ENCODE measurements at regions not wholly inside any gene's neighbourhood (a gene's known extent, or its start where the extent isn't known, plus 50 kb on each side); places are given as distances from the start of the nearest gene placed in this dataset.

GRCh38 chr4:41865306-41865980 is 69.8 kb upstream of the TMEM33 start:
- no peak for DNase-seq (ENCODE audit: low read depth)

DNA sequence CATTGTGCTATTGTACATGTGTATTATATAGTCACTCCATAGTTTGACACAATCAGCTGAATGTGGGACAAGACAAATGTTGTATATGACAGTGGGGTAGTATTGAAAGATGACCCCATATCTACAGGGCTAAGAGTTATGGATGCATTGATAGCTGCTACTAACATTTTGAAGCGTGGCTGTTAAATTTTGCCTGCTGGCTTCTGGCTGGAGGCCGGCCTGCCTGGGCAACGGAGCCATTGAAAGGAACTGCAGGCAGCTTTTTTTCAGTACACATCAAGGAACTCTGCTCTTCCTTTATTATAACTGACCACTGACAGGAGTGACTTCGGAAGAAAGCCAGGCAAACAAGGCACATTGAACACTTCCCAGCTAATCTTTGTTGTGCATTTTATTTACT is 76.1 kb upstream of the TMEM33 start:
- DNase-seq (ENCODE audit: low read depth): no peak

DNA sequence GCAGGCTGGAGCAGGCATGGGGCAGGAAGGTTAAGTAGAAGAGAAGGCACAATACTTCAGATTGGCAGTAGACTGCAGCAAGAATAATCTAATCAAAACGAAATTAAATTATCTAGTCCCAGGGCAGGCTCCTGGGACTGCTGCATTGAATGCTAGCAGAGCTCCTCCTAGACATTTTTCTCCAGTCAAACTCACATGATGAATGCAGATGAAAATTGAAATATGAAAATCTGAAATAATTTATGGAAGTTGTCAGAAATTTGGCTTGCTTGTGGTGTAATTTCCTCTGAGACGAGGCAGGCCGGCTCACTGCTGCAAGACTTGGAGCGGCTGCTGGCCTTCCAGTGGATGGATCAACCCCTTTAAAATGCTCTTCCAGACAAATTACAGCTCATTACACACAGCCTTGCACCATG is 78.0 kb upstream of the TMEM33 start:
- DNase-seq (ENCODE audit: low read depth): no peak

- DNase-seq (ENCODE audit: low read depth): no peak
Measured at GRCh38 chr4:41856797-41857196, 78.4 kb upstream of the TMEM33 start.

DNA sequence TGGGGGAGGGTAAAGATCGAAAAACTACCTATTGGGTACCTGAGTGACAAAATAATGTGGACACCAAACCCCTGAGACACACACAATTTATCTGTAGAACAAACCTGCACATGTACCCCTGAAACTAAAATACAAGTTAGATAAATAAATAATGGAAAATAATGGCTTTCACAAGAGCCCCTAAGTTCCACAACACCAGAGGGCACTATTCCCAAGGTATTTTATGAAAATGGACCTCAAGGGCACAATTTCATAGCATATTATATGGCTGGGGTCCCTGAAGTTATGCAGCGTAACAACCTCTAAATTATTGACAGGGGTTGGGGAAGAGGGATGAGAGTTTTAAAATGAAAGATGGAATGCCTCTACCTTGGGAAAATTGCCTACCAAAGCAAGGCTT is 81.3 kb upstream of the TMEM33 start:
- DNase-seq (ENCODE audit: low read depth): no peak

DNA sequence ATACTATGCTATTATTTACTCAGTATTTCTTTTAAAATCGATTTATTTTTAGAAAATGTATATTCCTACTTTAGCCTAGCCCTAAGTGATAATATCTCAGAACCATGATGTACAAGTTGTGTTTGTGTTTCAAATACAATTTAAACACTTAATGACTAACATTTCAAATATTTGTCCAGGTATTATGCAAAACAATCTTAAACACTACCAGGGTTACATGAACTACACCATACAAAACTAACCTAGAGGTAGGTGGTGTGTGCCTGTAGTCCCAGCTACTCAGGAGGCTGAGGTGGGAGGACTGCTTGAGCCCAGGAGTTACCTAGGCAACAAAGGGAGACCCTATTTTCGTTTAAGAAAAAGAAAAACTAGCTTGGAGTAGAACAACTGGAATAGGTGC is 83.0 kb upstream of the TMEM33 start:
- no peak for DNase-seq (ENCODE audit: low read depth)

GRCh38 chr4:41851621-41852020 is 83.6 kb upstream of the TMEM33 start:
- DNase-seq (ENCODE audit: low read depth): no peak

DNA sequence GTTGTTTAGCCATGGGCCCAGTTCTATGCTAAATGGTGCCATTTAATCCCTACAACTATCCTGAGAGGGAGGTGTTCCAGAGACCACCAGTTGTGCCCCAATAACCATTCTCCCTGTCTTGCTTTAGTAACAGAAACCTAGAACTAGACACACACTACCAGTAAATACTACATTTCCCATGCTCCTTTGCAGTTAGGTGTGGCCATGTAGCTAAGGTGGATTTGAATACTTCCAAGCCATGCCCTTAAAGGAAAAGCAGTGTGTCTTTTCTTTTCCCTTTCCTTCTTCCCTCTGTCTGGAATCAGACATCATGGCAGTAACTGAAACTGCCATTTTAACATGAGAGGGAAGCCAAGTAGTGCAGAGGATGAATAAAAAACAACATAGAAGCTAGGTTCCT is 90.9 kb upstream of the TMEM33 start:
- peak; percentile 13 for DNase-seq (ENCODE audit: low read depth)

- DNase-seq (ENCODE audit: low read depth): peak; percentile 34
Measured at GRCh38 chr4:41839916-41840854, 91.7 kb upstream of the PHOX2B start.

- no peak for DNase-seq (ENCODE audit: low read depth)
Measured at GRCh38 chr4:41838590-41838989, 90.1 kb upstream of the PHOX2B start.

DNA sequence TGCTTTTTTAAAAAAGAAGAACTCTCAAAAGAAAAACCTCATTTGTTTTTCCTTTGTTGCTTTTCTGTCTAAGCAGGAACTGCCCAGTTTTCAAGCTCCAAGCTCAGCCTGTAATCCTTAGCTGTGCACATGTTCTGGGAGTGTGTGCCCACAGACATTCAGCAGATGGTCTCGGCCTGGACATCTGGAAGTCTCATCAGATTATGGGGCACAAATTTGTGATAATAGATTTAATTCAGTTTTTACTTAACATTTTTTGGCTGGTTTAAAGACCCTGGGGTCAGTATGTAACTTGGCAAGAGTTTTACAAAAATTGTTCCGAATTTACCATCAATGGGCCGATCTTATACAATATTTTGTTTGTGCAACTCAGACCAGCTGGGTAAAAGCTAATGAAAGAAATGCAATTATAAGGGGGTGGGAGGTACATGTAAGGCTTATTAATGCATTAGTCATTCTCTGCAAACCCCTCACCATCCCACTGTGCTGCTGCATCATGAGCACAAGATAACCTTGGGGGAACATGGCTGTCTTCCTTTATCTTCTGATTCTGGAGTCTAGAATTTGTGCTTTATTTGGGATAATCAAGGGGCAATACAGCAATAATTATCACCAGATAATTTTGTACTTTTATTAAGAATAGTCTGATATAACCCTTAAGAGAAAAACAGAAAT is 86.9 kb upstream of the PHOX2B start:
- DNase-seq (ENCODE audit: low read depth): no peak

DNA sequence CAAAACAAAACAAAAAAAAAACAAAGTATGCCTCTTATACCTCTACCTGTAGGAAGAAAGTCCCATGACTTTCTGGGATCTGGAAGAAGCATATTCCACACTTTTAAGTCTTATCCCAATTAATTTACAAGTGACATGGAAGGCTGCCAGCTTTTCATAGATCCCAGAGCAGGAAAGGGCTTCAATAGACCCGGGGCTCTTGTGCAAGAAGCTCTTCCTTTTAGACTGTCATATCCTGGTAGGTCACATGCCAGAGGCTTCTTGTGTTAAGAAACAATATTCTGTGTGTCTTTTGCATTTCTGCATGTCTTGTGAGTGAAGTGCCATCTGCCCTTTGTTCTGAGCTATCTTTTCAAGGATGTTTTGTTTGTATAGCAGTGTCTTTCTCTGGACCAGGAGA is 84.4 kb upstream of the PHOX2B start:
- no peak for DNase-seq (ENCODE audit: low read depth)

DNA sequence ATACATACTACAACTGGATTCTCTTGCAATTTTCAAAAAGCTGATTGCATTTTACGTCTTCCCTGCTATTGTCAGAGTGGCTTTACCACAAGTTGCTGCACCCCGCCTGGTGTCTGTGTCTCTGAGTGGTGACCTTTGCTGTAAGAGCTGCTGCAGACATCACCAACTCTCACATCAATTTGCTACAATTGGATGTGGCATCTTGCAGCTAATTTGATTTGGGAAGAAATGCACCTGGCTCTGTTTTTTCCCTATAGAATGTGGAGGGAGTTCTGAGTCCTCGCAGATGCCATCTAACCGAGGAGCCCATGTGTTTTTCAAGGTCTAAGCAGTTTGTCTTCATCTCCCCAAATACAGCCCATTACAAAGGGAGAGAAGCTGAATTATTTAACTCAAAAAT is 73.8 kb upstream of the PHOX2B start:
- DNase-seq (ENCODE audit: low read depth): no peak

- DNase-seq (ENCODE audit: low read depth): no peak
Measured at GRCh38 chr4:41820473-41820872, 71.9 kb upstream of the PHOX2B start.

GRCh38 chr4:41819621-41820020 is 71.1 kb upstream of the PHOX2B start:
- no peak for DNase-seq (ENCODE audit: low read depth)

DNA sequence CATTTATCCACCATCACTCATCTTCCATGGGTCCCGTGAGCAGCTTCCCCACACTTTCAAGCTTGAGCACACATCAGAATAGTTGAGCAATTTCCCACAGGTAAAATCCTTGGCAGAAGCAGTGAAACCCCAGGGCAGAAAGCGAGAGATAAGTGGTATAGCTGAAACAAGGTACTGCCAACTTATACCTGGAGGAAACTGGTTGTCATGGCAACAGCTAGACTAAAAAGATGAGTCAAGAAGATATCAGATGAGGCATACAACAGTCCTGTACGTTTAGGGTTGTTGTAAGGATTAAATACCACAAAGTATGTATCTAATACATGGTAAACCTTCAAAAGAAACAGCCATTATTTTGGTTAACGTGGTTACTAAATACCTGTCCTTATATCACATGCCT is 66.9 kb upstream of the PHOX2B start:
- DNase-seq (ENCODE audit: low read depth): no peak

DNA sequence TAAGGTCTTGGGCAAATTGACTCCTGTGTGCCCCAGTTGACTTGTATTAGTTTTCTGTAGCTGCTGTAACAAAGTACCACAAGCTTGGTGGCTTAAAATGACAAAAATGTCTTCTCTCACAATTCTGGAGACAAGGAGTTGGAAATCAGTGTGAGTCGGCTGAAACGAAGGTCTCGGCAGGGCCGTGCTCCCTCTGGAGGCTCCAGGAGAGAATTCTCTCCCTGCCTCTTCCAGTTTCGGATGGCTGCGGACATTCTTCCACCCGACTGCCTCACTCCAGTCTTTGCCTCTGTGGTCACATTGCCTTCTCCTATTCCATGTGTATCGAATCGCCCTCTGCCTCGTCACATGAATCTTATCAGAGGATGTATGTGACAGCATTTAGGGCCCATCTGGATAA is 66.0 kb upstream of the PHOX2B start:
- peak; percentile 7 for DNase-seq (ENCODE audit: low read depth)

- DNase-seq (ENCODE audit: low read depth): no peak
Measured at GRCh38 chr4:41806807-41807206, 58.3 kb upstream of the PHOX2B start.

DNA sequence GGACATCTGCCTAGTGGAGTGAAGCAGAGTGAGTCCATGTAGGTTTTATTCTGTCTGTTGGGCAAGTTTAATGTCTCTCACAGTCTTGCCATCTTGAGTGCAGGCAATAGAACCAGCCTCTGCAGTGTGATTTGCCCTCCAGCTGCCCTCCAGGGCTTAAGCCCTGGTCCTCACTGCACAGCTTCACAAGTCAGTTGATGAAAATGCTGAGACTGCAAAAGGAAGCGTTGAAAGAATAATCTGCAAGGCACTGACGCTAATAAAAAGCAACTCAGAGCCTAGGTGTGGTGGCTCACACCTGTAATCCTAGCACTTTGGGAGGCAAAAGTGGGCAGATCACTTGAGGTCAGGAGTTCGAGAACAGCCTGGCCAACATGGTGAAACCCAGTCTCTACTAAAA is 54.1 kb upstream of the PHOX2B start:
- no peak for DNase-seq (ENCODE audit: low read depth)

DNA sequence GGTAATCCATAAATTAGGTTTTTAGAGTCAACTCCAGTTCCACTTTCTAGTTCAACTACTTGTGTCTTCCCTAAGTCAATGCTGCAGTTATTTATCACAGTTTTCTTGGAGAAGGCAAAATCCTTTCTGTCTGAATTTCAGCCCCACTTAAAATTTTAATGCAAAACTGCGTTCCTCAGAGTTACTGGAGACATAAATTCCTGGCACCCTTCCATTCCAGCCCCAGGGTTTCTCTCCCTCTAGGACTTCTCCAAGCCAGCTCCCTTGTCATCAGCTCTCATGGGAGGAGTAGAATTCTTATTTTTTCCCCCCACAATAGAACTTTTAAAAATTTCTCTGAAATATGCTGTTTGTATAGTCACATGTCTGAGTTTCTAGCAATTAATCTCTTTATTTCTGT is 50.6 kb upstream of the PHOX2B start:
- peak; percentile 7 for DNase-seq (ENCODE audit: low read depth)
